Fibroblast of the aortic adventitia (primary cell): ENCODE measurements at regions not wholly inside any gene's neighbourhood (a gene's known extent, or its start where the extent isn't known, plus 50 kb on each side); places are given as distances from the start of the nearest gene placed in this dataset.

Experiments used
- DNase-seq: peaks from one replicate; pipeline ENCODE4 v3.0.0-alpha.2; 2010; ENCODE audit warnings: low read depth
- H3K4me3 ChIP-seq: 2 replicates; pipeline ENCODE4 v1.5.1; 2011; ENCODE audit warnings: low read depth, mild to moderate bottlenecking, control low read depth, low read length, moderate library complexity
- TF ChIP-seq, protein P1 (sequence below): IDR thresholded peaks from 2 replicates; pipeline ENCODE4 v1.5.1; 2011; ENCODE audit warnings: mild to moderate bottlenecking, low read length, control low read depth, inconsistent platforms; ENCODE audit not compliant: insufficient read depth

GRCh38 chr3:188042466-188042865 lies 111.5 kb upstream of the LPP start:
- DNase-seq = no peak
- TF ChIP-seq, protein P1, sequence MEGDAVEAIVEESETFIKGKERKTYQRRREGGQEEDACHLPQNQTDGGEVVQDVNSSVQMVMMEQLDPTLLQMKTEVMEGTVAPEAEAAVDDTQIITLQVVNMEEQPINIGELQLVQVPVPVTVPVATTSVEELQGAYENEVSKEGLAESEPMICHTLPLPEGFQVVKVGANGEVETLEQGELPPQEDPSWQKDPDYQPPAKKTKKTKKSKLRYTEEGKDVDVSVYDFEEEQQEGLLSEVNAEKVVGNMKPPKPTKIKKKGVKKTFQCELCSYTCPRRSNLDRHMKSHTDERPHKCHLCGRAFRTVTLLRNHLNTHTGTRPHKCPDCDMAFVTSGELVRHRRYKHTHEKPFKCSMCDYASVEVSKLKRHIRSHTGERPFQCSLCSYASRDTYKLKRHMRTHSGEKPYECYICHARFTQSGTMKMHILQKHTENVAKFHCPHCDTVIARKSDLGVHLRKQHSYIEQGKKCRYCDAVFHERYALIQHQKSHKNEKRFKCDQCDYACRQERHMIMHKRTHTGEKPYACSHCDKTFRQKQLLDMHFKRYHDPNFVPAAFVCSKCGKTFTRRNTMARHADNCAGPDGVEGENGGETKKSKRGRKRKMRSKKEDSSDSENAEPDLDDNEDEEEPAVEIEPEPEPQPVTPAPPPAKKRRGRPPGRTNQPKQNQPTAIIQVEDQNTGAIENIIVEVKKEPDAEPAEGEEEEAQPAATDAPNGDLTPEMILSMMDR = no peak
- no peak overlapping the region for H3K4me3 ChIP-seq

- H3K4me3 ChIP-seq = no peak overlapping the region
- TF ChIP-seq, protein P1 = no peak
- no peak for DNase-seq
Measured at GRCh38 chr3:188043891-188044290, 110.1 kb upstream of the LPP start.

- no peak overlapping the region for H3K4me3 ChIP-seq
- peak; percentile 57 for DNase-seq
- TF ChIP-seq, protein P1 = no peak
Measured at GRCh38 chr3:188046561-188047211, 107.3 kb upstream of the LPP start.

DNA sequence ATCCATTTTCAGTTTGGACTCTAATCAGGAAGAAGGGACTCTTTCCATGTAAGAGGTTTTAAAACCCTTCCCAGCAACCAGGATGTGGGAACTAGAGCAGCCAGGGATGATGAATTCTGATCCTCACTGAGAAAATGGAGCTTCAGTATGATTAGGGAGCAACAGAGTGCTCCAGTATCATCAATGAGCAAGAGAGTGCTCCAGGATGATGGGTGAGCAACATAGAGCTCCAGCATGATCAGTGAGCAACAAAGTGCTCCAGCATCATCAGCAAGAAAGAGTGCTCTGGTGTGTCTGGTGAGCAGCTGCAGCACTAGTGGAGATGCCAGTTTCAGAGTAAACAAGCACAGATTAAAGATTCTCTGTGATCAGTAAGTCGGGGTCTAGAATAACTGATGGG lies 106.4 kb upstream of the LPP start:
- TF ChIP-seq, protein P1 = no peak
- no peak overlapping the region for H3K4me3 ChIP-seq
- no peak for DNase-seq

DNA sequence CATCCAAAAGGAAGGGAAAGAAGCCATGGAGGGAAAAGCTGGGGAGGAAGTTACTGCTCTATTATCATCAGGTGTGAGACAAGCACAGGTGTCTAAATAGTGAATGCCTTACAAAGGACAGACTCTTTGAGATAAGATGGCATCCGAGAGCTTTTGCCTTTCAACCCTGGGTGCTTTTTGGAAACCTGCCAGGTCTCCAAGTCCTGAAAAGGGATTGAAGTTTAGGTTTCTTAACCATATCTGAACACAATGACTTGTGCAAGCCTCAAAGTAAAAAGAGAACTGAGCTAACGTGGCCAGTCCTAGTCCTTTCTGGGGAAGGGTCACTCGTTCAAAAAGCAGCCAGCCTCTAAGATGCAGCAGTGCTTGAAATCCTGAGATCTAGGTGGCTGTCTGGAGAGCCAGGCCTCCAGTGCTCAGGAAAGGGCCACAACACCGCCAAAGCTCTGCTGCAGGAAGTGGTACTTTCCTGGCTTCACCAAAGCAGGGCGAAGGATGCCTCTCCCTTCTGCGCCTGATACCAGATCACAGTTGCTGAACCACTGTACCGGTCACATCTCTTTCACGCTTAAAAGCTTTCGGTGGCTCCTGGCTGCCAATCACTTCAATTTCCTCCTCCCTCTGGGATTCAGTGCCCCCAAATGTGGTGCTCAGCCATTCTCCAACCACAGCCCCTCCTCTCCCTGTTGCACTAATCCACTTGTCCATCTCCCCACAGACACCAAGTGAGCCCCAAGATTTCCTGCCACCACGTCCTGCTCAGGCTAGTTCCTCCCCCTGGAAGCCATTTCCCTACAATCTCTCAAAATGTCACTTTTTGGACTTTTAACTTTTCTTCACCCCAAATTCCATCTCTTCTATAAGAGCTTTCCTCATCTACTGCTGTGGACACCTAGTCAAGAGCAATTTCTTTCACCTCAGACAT lies 104.1 kb upstream of the LPP start:
- TF ChIP-seq, protein P1 = no peak
- H3K4me3 ChIP-seq = no peak overlapping the region
- DNase-seq = no peak

DNA sequence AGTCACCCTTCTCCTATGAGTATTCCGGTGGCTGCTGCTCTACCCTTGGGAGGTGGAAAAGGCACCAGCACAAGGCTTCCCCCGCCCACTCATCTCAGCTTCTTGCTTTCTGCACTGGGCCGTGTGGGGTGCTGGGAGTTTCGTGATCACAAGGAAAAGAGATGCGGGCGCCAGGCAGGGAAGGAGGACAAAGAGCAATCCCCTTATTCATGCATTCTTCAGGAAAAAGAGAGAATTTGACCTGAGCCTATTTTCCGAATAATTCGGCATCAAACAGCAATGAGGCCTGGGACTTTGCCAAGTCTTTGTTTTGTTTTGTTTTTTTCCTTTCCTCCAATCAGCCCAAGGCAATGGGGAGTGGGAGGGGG lies 102.2 kb upstream of the LPP start:
- TF ChIP-seq, protein P1 = no peak
- no peak overlapping the region for H3K4me3 ChIP-seq
- DNase-seq = peak; percentile 51
